Myocyte (in vitro differentiated cells): ENCODE measurements at regions not wholly inside any gene's neighbourhood (a gene's known extent, or its start where the extent isn't known, plus 50 kb on each side); places are given as distances from the start of the nearest gene placed in this dataset.

Source experiments
- DNase-seq: peaks from one replicate; pipeline ENCODE4 v3.0.0-alpha.2; 2012; ENCODE audit warnings: low read depth

- no peak for DNase-seq
These were observed 349.4 kb downstream of the FAM181B start for GRCh38 chr11:82384308-82384707.

- DNase-seq: no peak
These were observed 359.7 kb downstream of the FAM181B start for GRCh38 chr11:82373781-82374542.

GRCh38 chr11:82365351-82365750, 368.3 kb downstream of the FAM181B start:
- no peak for DNase-seq

- no peak for DNase-seq
These were observed 377.3 kb downstream of the FAM181B start for GRCh38 chr11:82356316-82356715.

- no peak for DNase-seq
These were observed 378.3 kb downstream of the FAM181B start for GRCh38 chr11:82355313-82355823.

- no peak for DNase-seq
These were observed 406.8 kb downstream of the FAM181B start for GRCh38 chr11:82326853-82327252.

- DNase-seq: no peak
These were observed 412.5 kb downstream of the FAM181B start for GRCh38 chr11:82321206-82321605.

GRCh38 chr11:82315093-82315492, 418.6 kb downstream of the FAM181B start:
- no peak for DNase-seq

- DNase-seq: no peak
These were observed 424.7 kb downstream of the FAM181B start for GRCh38 chr11:82308979-82309378.

GRCh38 chr11:82305123-82305522, 428.5 kb downstream of the FAM181B start:
- DNase-seq: no peak

- no peak for DNase-seq
These were observed 430.0 kb downstream of the FAM181B start for GRCh38 chr11:82303671-82304070.

- DNase-seq: no peak
These were observed 445.2 kb downstream of the FAM181B start for GRCh38 chr11:82288471-82288870.

- no peak for DNase-seq
These were observed 462.8 kb downstream of the FAM181B start for GRCh38 chr11:82270870-82271269.

GRCh38 chr11:82268627-82269026, 465.0 kb downstream of the FAM181B start:
- DNase-seq: no peak

GRCh38 chr11:82267186-82267585, 466.5 kb downstream of the FAM181B start:
- no peak for DNase-seq

- DNase-seq: no peak
These were observed 472.3 kb downstream of the FAM181B start for GRCh38 chr11:82261367-82261766.

GRCh38 chr11:82250047-82250446, 483.6 kb downstream of the FAM181B start:
- DNase-seq: no peak

- DNase-seq: no peak
These were observed 486.7 kb downstream of the FAM181B start for GRCh38 chr11:82246926-82247325.

- no peak for DNase-seq
These were observed 494.2 kb downstream of the FAM181B start for GRCh38 chr11:82239498-82239897.

GRCh38 chr11:82234256-82234655, 499.4 kb downstream of the FAM181B start:
- no peak for DNase-seq

GRCh38 chr11:82233201-82233600, 500.5 kb downstream of the FAM181B start:
- DNase-seq: no peak

GRCh38 chr11:82229341-82229740, 504.3 kb downstream of the FAM181B start:
- no peak for DNase-seq

GRCh38 chr11:82225930-82226329, 507.7 kb downstream of the FAM181B start:
- no peak for DNase-seq
